Activated CD8-positive, alpha-beta memory T cell treated with anti-CD3 and anti-CD28 coated beads, Interleukin-2, amount 50 U/mL, for 24 hours (primary cell): ENCODE measurements at regions not wholly inside any gene's neighbourhood (a gene's known extent, or its start where the extent isn't known, plus 50 kb on each side); places are given as distances from the start of the nearest gene placed in this dataset.

ENCODE experiments used
- DNase-seq: peaks from one replicate; pipeline ENCODE4 v3.0.0-alpha.2; 2020; ENCODE audit errors: extremely low read depth

DNA sequence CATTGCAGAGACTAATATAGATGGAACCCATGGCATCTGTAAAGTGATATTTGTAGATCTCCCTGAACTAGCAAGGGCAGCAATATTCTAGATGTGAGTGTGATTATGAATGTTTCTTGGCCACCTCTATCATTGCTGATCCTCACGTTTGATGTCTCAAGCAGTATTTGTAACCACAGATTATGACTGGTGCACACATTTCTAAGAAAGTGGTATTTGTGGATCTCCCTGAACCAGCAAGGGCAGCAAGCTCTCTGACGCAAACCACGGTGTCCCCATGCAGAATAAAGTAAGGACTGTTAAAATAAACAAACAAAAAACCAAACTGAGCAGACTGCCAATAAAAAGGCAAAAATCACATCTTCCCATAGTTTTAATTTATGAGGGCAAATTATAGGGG lies 301.3 kb downstream of the CSNK1G3 start:
- DNase-seq: no peak

DNA sequence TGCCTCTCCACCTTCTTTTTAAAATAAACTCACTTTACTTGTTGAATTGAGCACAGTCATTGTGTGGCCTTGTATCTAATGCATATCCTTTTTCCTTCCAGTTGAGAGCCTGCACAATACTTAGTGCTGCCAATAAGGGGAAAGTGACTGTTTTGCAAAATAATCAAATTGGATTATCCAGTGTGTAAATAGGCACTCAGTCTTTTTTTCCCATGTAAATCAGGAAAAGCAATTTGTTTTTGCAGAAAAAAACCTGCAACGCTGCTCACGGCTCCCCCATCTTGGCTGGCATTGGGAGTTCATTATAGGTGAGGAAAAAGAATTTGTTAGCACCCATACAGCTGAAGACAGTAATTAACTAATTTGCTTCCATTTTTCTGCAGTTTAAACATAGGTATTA lies 299.9 kb downstream of the CSNK1G3 start:
- no peak for DNase-seq

DNA sequence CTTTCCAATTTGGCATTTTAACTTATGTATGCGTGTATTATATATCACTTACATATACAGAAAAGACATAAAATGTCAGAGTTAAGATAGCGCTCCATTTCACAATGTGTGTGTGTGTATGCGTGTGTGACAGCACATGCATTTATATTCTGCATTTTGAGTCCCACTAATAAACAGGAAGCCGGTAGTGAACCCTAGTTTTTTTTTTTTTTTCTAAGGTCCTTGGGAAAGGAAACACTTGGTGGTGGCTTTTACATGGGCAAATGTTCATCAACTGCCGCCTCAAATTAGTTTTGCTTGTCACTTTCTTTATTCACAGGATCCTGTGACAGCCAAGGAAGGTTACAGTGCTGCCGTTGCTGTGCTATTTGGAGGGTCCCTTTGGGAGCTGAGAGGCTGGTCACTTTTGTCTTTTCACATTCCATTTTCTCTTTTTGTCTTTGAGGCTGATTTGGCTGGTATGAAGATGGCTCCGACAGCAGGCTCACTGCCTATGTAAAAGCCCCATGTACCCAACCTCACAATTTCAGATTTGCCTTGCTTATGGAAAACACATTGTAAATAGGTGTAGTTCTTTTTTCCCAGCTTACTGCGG lies 298.9 kb downstream of the CSNK1G3 start:
- no peak for DNase-seq

DNA sequence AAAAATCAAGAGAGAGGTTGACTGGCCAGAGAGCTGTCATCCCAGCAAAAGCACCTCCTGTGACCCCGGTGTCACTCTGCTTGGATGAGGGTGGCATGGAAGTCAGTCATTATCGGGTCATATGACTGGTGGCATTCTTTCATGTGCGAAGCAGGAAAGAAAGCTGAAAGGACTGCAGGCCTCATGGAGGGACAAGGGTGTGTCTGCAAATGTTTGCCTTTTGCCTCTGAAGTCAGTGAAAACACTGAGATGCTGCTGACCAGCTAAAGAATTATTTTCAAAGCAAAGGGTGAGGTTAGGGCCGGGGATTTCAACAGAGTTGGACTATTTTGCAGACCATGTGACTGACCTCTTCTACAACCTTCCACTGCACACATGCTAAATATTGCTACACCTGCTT lies 298.3 kb downstream of the CSNK1G3 start:
- no peak for DNase-seq

DNA sequence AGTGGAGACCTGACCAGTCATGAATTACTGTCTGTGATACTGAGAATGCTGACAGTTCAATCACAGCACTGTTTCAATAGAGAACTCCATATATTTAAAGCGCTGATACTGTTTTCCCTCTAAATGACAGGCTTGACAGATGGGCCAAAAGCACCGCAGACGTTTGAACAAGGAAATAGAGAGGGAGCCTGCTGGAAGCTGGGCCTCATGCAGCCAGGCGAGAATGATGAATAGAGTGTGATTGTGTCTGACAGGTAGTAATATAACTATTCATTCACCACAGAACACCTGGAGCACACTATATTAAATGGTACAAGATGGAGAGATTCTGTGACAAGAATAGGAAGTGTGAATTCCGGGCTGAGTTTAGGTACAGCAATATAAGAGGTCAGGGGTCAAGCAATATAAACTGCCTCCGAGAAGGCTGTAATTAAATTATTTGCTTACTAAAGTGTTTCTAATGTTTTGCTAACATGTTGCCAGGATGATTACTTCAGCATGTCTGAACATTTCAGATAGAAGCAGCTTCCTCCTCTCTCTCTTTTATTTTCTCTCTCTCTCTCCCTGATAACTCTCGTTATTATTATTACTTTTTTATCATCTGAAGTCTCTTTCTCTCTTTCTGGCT lies 297.7 kb downstream of the CSNK1G3 start:
- DNase-seq: no peak

DNA sequence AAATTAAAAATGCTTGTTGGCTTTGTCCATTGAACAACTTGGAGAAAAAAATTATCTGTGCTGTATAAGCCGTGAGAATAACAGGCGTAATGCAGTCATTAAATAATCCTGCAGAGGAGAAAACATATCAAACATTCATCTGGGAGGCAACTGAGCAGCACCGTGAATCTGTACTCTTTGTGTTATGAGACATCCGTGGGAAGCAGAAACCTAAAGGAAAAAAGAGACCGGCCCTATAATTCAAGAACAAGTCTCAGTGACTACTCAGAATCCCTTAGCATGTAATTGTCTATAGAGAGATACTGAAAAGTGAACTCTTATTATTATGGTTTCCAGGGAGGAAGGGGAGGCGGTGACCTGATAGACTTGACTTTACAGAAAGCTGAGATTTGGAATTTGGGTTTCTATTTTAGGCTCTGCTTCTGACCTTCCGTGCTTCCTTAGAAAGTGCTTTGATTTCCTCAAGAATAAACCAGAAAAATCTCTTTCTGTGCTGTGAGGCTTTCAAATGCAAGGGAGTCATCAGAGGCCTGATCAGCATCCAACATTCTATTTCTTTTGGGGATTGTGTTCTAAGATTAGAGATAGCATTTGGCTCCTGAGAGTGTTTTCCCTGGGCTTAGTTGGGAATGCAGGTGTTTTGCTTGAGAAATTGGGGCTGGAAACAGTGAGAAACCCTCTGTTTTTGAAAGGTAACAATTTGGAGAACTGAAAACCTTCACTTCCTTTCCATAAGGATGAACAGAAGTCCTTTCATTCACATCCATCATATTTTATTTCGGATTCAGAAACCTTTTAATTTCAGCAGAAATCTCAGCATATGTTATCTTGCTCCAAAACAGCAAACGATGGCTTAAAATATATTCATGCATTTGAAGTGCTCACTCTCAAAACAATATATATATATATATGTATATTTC lies 296.7 kb downstream of the CSNK1G3 start:
- DNase-seq: no peak

DNA sequence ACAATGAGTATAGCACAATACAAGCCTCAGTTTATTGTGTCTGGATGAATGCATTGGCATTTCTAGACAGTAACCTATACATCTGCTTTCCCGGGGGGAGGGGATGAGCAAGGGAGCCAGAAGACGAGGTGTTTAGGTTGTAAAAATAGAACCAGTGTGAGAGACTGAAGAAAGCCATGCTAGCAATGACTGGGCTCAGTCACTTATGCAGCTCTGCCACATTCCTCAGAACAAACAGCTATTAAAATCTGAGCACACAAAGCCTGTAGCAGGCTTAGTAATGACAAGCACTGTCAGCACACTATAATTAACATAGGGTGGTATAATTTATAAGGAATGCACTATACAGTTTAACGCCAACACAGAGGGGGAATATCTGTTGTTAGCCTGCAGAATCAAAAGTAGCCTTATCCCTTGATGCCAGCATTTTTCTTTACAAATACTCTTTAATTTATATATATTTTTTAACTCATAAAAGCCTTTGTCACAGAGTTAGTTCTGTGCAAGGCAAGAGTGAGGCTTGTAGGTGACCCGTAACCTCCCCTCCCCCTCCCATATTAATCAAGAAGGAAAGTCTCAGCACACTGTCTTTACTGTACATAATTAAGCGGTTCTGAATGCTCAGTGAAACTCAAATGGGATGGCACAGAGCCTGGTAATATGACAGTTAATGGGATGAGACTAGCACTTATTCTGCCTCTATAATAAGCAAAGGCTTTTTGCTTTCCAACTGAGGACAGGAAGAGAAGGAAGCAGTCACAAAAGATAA lies 295.4 kb downstream of the CSNK1G3 start:
- DNase-seq: no peak

DNA sequence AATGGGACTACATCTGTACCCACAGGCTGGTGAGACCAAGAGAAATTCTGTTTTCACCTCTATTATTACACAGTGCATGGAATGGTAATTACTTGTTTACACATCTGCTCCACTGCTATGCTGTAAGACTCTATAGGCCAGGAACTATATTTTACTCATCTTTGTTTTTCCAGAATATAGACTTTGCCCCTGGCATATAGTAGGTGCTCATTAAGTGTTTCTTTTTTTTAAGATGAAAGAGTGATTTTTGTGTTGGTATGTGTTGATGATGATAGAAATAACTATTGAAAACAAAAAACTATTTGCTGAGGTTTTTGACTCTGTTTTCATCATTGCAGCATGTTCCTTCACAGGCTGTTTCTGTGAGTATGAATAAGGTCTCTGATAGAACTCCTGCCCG lies 294.7 kb downstream of the CSNK1G3 start:
- DNase-seq: no peak

DNA sequence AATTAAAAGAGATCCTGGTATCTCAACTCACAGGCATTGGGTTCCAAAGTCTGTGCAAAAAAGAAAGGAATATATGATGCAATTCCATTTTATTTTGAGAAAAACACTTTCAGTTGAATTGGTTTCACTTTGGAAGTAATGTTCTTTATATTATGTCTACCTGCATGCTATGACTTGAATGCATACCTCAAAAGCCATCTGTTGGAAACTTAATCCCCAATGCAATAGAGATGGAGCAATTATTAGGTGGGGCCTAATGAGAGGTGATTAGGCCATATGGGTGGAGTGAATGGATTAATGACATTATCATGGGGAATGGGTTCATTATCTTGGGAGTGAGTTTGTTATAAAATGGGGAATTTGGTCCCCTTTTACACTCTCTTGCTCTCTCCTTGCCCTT lies 293.3 kb downstream of the CSNK1G3 start:
- DNase-seq: no peak

DNA sequence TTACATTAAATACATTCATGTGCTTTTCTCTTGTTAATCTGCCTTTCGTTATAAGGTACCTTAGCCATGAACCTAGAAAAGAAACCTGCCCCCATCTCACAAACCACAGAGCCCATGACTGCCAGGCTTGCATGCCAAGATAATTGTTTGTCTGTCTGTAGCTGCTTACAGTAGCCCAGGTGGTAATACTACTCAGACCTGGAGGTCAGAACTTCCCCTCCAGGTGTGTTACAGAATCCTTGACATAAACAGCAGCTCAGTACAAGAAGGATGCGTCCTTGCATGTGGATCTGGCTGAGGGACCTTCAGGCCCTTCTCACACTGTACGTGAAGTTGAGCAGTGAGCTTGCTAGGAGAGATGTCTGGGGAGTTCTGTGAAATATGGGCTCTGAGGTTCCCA lies 291.4 kb downstream of the CSNK1G3 start:
- no peak for DNase-seq

DNA sequence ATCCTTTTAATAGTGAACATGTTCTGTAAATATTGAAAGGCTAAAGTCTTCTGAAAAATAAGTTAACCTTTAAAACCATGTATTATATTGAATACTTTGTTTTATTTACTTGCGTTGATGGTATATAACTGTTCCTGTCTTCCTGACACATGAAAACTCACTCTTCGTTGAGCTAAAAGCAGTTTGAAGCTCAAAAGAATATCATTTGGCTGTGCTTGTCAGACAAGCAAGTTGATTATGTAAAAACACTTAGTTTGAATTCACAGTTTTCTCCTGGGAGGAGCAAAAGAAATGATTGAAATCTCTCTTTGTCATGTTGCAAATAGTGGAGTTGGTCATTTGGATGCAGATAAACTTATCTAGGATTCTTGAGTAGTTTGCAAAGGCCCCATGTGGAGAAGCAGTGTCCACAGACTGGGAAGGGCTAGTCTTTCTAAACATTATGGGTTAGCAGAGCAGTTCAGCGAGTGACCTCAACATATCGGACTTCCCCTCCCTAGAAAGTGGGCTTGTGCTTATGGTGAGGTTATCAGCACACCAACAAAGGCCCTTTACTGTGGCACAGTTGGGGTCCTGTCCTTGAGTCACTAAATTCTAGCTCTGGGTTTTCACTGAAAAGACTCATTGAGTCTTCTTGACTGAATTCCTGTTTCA lies 290.4 kb downstream of the CSNK1G3 start:
- DNase-seq: no peak

DNA sequence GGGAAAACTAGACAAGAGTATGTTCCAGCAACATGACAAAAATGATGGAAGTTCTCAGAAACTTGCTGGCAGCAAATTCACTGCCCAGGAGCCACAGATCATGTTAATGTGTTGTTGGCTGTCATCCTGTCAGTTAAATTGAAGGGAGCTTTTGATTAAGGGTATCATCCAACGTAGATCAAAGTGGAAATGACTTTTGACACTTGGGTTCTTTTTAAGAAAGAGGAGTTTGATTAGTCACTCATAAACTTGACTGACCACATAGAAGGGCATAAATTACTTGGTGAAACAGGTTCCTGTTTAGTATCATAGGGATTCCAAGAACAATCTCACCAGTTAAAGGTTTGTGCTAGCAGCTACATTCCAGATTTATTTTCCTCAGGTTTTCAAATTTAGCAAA lies 288.7 kb downstream of the CSNK1G3 start:
- no peak for DNase-seq

DNA sequence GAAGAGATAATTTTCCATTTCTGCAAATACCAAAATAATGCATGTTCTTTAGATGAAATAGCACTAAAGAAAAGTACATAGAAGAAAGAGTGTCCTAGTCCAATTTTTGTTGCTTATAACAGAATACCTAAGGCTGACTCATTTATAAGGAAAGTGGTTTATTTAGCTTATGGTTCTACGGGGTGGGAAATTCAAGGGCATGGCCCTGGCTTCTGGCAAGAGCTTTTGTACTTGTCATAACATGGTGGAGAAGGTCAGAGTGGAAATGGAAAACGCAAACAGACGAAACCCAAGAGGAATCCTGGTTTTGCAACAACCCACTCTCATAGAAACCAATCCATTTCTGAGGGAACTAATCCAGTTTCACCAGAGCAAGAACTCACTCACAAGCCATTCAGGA lies 283.7 kb downstream of the CSNK1G3 start:
- DNase-seq: no peak

DNA sequence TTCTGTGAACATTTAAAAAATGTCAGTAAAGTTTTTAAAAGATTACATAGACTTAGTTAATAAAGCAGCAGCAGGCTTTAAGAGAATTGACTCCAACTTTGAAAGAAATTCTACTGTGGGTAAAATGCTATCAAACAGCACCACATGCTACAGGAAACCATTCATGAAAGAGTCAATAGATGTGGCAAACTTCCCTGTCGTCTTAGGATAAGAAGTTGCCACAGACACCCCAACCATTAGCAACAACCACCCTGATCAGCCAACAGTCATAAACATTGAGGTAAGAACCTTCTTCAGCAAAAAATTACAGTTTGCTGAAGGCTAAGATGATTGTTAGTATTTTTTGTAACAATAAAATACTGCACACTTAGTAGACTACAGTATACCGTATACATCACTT lies 278.2 kb downstream of the CSNK1G3 start:
- DNase-seq: no peak

DNA sequence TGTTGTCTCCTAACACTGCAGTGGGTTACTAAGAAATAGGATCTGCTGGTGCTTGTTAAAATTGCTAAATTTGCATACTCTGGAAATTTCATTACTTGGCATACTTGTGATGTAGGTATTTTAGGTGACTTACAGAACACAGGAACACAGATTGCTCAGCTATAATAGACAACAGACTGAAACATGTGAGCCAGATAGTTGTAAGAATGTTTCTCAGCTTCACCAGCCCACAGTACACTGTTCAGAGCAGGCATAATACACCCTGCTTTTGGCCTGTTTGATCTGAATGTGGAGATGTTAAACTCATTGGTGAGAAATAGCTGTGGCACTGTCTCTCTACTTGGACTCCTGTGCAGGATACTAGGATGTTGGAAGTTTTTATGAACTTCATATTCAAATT lies 275.7 kb downstream of the CSNK1G3 start:
- no peak for DNase-seq

DNA sequence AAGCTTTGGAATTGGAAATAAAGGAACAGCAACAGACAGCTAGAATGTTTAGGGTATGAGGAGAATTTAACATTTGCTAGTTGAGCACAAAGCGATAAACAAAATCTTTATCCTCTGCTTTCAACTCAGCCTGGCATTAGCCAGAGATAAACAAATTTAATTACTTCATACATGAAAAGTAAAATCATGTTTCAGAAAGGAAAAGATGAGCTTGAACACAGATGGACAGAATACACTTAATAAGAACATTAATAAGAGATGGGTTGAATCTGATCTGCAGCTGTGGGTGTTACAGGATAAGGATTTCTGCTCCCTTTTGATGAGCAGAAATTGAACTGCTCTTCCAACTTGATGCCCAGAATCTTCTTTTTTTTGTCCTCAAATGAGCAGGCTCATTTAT lies 275.2 kb downstream of the CSNK1G3 start:
- no peak for DNase-seq

DNA sequence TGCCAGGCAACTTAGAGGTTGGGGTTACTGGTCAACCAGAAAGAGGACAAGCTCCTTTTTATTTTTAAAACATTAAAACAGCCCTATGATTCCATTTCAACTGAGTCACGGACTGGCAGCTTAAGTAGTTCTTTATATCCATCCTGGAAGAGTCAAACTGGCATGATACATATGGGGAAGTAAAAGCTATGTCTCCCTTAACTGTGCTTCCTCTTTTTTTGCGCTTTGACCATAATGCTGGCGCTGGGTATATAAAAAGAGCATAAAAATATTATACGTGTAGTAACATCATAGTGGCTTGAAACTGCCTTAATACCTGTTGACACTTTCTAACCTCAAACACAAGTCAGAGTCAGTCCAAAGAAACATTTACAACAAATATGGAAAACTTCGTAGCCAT lies 274.4 kb downstream of the CSNK1G3 start:
- no peak for DNase-seq

DNA sequence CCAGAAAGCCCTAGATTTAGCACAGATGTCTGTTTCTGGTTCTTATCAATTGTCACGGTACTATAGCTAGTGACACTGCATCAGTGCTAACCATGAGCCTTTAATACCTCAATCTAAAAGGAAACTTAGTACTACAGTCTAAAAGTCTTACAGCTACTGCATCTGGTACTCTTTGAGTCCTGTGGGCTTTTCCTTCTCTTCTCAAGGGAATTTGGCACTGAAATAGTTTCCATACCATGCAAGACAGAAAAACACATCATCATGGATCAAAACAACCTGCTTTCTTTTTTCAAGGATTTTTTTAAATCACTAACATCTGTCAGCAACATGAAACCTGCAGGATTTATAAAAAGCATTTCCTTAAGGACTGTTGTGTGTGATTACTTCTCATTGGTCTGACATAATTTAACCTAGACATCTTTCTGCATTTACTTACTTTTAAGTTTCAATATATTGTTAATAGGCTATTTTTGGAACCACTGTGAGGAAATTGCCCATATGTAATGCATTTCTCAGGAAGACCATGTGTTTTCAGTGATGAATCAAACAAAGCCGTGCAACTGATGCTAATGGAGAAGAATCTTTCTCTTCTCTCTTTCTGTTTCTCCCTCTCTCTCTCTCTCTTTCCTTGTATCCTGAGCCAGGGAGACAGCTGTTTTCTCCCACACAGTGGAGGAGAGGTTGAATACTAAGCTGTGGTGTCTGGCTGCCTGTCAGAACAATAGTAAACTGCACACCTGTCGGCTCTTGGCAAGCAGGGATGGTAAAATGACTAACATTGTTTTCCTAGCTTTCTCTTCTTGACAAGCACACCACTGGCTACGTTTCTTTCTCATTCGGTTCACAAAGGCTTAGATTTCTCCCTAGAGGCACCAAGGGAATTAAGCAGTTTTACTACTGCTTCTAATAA lies 273.4 kb downstream of the CSNK1G3 start:
- DNase-seq: no peak

DNA sequence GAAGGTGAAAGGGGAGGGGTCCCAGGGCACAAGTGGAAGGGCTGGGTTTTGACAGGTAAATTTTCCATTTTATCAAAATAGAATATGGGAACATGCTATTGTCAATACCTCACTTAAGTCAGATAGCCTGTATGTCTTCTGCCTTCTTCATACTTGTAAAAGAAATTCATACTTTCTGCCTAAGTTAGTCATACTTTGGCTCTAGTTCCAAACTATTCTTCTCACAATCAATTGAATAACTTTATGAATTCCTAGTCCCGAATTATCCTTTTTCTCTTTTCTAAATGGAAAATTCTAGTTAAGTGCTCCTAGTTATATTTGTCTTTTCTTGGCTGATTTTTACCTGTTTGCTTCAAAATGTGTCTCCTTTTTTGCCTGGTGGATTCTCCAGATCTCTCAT lies 271.4 kb downstream of the CSNK1G3 start:
- DNase-seq: no peak

DNA sequence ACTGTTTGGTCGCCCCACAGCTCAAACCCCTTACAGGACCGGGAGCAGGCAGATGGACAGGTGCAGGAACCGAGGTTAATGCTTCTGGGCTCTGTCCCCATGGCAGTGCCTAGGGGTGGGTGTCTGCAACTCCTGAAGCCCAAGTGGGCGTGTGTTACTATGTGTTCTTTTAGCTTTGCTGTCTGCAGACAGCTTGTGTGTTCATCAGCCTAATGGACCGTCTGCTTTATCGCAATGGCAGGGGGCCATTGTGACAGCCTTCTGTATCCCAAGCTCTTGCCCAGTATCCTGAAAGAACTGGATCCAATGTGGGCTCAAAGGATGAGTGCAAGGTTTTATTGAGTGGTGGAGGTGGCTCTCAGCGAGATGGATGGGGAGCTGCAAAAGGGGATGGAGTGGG lies 266.7 kb downstream of the CSNK1G3 start:
- no peak for DNase-seq

DNA sequence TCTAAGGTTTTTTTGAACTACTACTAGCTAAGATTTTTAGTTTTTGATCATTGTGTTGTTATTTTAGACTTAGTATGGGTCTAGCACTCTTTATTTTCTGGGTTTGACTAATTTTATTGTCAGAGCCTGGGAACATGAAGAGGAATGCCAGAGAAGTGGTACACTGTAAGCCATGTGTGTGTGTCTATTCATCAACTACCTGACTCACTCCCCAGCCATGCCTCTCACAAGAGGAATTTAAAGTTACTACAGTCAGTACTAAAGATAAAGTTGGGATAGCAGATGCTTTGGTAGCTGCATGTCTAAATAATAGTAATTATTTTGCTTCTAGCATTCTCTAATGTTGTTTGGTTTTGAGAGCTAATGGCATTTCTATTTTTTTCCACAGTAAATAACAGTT lies 264.8 kb downstream of the CSNK1G3 start:
- no peak for DNase-seq
